GM18909 (cell line): ENCODE measurements at regions not wholly inside any gene's neighbourhood (a gene's known extent, or its start where the extent isn't known, plus 50 kb on each side); places are given as distances from the start of the nearest gene placed in this dataset.
"Not testable (repeated sequence)": the region's sequence is repeated elsewhere in the genome, so short reads cannot be mapped to it uniquely, and the experiment has no call there.

Experiments
- ATAC-seq: cut with Tn5 transposase; IDR thresholded peaks from one replicate; pipeline ENCODE4 v1.9.1; 2021; ENCODE audit warnings: mild to moderate bottlenecking; ENCODE audit not compliant: unreplicated experiment, poor library complexity

GRCh38 chr22:49678137-49678841 is 149.4 kb downstream of the BRD1 start:
- no peak for ATAC-seq

- ATAC-seq = no peak
These were observed 150.2 kb downstream of the BRD1 start for GRCh38 chr22:49677495-49677889.

- no peak for ATAC-seq
These were observed 150.7 kb downstream of the BRD1 start for GRCh38 chr22:49676783-49677494.

GRCh38 chr22:49676230-49676629 is 151.4 kb downstream of the BRD1 start:
- ATAC-seq = no peak

- no peak for ATAC-seq
These were observed 153.1 kb downstream of the BRD1 start for GRCh38 chr22:49674479-49675050.

- no peak for ATAC-seq
These were observed 154.6 kb downstream of the BRD1 start for GRCh38 chr22:49673048-49673447.

GRCh38 chr22:49672014-49672516 is 155.6 kb downstream of the BRD1 start:
- no peak for ATAC-seq

GRCh38 chr22:49671331-49672013 is 156.2 kb downstream of the BRD1 start:
- ATAC-seq = no peak

- ATAC-seq = no peak
These were observed 157.0 kb downstream of the BRD1 start for GRCh38 chr22:49670456-49671330.

GRCh38 chr22:49669969-49670455 is 157.7 kb downstream of the BRD1 start:
- not testable (repeated sequence) for ATAC-seq

- not testable (repeated sequence) for ATAC-seq
These were observed 158.2 kb downstream of the BRD1 start for GRCh38 chr22:49669427-49669968.

- no peak for ATAC-seq
These were observed 159.3 kb downstream of the BRD1 start for GRCh38 chr22:49668402-49668801.

GRCh38 chr22:49667236-49667635 is 160.4 kb downstream of the BRD1 start:
- ATAC-seq = no peak

GRCh38 chr22:49666146-49666809 is 161.4 kb downstream of the BRD1 start:
- ATAC-seq = no peak

GRCh38 chr22:49664891-49665290 is 162.8 kb downstream of the BRD1 start:
- ATAC-seq = no peak

- ATAC-seq = no peak
These were observed 163.2 kb downstream of the BRD1 start for GRCh38 chr22:49664371-49664881.

- ATAC-seq = no peak
These were observed 163.8 kb downstream of the BRD1 start for GRCh38 chr22:49663823-49664222.

GRCh38 chr22:49663311-49663711 is 164.4 kb downstream of the BRD1 start:
- no peak for ATAC-seq

GRCh38 chr22:49662681-49663080 is 165.0 kb downstream of the BRD1 start:
- ATAC-seq = no peak
